Loucy (cell line): ENCODE measurements at regions not wholly inside any gene's neighbourhood (a gene's known extent, or its start where the extent isn't known, plus 50 kb on each side); places are given as distances from the start of the nearest gene placed in this dataset.
A peak's percentile ranks its signal among the peaks of the same experiment; 100 is the strongest.

Source experiments
- H2AFZ ChIP-seq: fragments of 200-600 bp; sonication (generic); 2 replicates; pipeline ENCODE4 v1.6.0; 2016; ENCODE audit warnings: antibody characterized with exemption, mild to moderate bottlenecking, low read length, moderate library complexity
- H3F3A ChIP-seq: fragments of 200-600 bp; 2 replicates; pipeline ENCODE4 v1.6.0; 2016; ENCODE audit warnings: antibody characterized with exemption, low read depth, mild to moderate bottlenecking
- H3K27me3 ChIP-seq: fragments of 200-600 bp; sonication (generic); 2 replicates; pipeline ENCODE4 v1.6.1; 2014; ENCODE audit warnings: low read length, mild to moderate bottlenecking; ENCODE audit not compliant: insufficient read depth, poor library complexity, severe bottlenecking
- H3K36me3 ChIP-seq: fragments of 200-600 bp; sonication (generic); 2 replicates; pipeline ENCODE4 v1.6.1; 2016; ENCODE audit warnings: low read length; ENCODE audit not compliant: insufficient read depth
- H3K4me1 ChIP-seq: fragments of 200-600 bp; sonication (generic); 2 replicates; pipeline ENCODE4 v1.5.1; 2014; ENCODE audit warnings: low read length, mild to moderate bottlenecking; ENCODE audit not compliant: insufficient read depth, poor library complexity, severe bottlenecking
- H3K4me2 ChIP-seq: fragments of 200-600 bp; sonication (generic); 2 replicates; pipeline ENCODE4 v1.6.0; 2014; ENCODE audit warnings: antibody characterized with exemption, low read length, low read depth, mild to moderate bottlenecking; ENCODE audit not compliant: poor library complexity, severe bottlenecking
- H3K4me3 ChIP-seq: fragments of 200-600 bp; sonication (generic); 2 replicates; pipeline ENCODE4 v1.5.1; 2014; ENCODE audit warnings: low read length, mild to moderate bottlenecking, mixed read lengths; ENCODE audit not compliant: poor library complexity, severe bottlenecking
- H3K79me2 ChIP-seq: fragments of 200-600 bp; sonication (generic); 2 replicates; pipeline ENCODE4 v1.6.1; 2014; ENCODE audit warnings: low read length; ENCODE audit not compliant: insufficient read depth
- H3K9ac ChIP-seq: fragments of 200-600 bp; sonication (generic); 2 replicates; pipeline ENCODE4 v1.6.0; 2014; ENCODE audit warnings: mild to moderate bottlenecking, low read depth, low read length, moderate library complexity; ENCODE audit not compliant: poor library complexity, severe bottlenecking
- H3K9me2 ChIP-seq: fragments of 200-600 bp; sonication (generic); replicated peaks from 2 replicates; pipeline ENCODE4 v1.6.1; 2016; ENCODE audit warnings: low read depth, low read length, mixed read lengths
- H3K9me3 ChIP-seq: fragments of 200-600 bp; sonication (generic); 2 replicates; pipeline ENCODE4 v1.6.1; 2014; ENCODE audit warnings: mild to moderate bottlenecking, antibody characterized with exemption, low read length, low read depth; ENCODE audit not compliant: insufficient read depth
- H4K20me1 ChIP-seq: fragments of 200-600 bp; sonication (generic); 2 replicates; pipeline ENCODE4 v1.6.0; 2014; ENCODE audit warnings: antibody characterized with exemption, low read length, mild to moderate bottlenecking; ENCODE audit not compliant: insufficient read depth, poor library complexity, severe bottlenecking
- CTCF ChIP-seq: fragments of 200-600 bp; sonication (generic); conservative IDR thresholded peaks from 2 replicates; pipeline ENCODE4 v1.5.1; 2014; ENCODE audit warnings: mild to moderate bottlenecking, antibody characterized with exemption, low read length
- EZH2phosphoT487 ChIP-seq: fragments of 200-600 bp; IDR thresholded peaks from 2 replicates; pipeline ENCODE4 v1.6.1; 2018; ENCODE audit warnings: antibody characterized with exemption, mild to moderate bottlenecking, moderate library complexity, borderline replicate concordance

DNA sequence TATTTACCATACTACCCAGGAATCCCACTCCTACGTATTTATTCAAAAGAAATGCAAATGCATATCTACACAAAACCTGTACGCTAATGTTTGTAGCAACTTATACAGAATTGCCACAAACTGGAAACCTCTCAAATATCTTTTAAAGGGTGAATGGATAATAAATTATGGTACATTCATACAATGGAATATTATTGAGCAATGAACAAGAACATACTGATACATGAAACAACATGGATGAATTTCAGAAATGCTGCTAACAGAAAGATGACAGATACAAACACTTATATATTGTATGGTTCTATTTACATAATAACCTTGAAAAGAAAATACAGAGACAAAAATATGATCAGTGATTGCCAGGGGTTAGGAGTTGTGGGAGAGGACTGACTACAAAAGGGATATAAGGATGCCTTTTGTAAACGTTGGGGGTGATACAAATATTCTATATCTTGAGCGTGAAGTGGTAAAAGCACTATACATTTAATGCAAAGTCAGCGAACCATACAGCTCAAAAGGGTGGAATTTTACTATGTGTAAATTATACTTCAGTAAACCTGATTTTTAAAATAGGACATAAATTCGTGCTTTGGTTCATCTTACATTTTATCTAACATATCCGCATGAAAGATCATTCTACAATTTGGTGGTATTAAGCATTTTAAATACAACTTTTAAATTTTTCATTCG, 55.0 kb upstream of the FOXB1 start:
- H3K9me2 ChIP-seq, result no peaks in the 10 kb centered on the region
- no peaks in the 10 kb centered on the region for H3K9me3 ChIP-seq
- H3K4me3 ChIP-seq, result no peak overlapping the region
- peak overlapping the region; percentile 34 for H3K4me2 ChIP-seq
- H3K9ac ChIP-seq, result no peak overlapping the region
- no peak for TF ChIP-seq EZH2phosphoT487
- no peak for TF ChIP-seq CTCF
- no peaks in the 10 kb centered on the region for H3F3A ChIP-seq
- no peaks in the 10 kb centered on the region for H3K27me3 ChIP-seq
- H3K79me2 ChIP-seq, result no peaks in the 10 kb centered on the region
- no peaks in the 10 kb centered on the region for H4K20me1 ChIP-seq
- H3K4me1 ChIP-seq, result peaks cover 19% of the 10 kb centered on the region
- no peaks in the 10 kb centered on the region for H3K36me3 ChIP-seq
- H2AFZ ChIP-seq, result no peak overlapping the region

DNA sequence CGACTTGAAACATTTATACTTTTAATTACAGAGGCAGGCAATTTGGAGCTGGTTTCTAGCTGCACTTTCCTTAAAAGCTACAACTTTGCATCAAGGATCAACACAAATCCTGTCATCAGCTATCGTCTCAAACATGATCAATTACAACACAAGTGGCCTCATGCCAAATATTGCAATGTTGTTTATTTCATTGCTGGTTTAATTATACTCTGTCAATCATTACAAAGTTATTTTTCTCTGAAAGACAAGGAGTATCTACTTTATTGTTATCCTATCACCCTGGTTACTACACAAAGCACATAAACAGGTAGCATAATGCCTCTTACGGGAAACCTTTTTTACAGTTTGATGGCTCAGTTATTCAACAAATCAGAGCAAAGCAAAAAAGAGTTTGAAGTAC, 58.0 kb upstream of the FOXB1 start:
- H3K4me3 ChIP-seq, result no peak overlapping the region
- TF ChIP-seq EZH2phosphoT487, result no peak
- TF ChIP-seq CTCF, result no peak
- no peaks in the 10 kb centered on the region for H3K27me3 ChIP-seq
- peaks cover 19% of the 10 kb centered on the region for H3K4me1 ChIP-seq
- no peaks in the 10 kb centered on the region for H3K36me3 ChIP-seq
- no peaks in the 10 kb centered on the region for H4K20me1 ChIP-seq
- no peaks in the 10 kb centered on the region for H3K9me2 ChIP-seq
- no peak overlapping the region for H3K4me2 ChIP-seq
- no peaks in the 10 kb centered on the region for H3F3A ChIP-seq
- no peaks in the 10 kb centered on the region for H3K9me3 ChIP-seq
- no peak overlapping the region for H2AFZ ChIP-seq
- no peaks in the 10 kb centered on the region for H3K79me2 ChIP-seq
- no peak overlapping the region for H3K9ac ChIP-seq

- no peaks in the 10 kb centered on the region for H3K79me2 ChIP-seq
- H3K4me3 ChIP-seq, result no peak overlapping the region
- TF ChIP-seq EZH2phosphoT487, result no peak
- no peaks in the 10 kb centered on the region for H3K36me3 ChIP-seq
- no peak overlapping the region for H3K9ac ChIP-seq
- H3K9me3 ChIP-seq, result no peaks in the 10 kb centered on the region
- no peak overlapping the region for H2AFZ ChIP-seq
- no peak overlapping the region for H3K4me2 ChIP-seq
- peaks cover 12% of the 10 kb centered on the region for H3K4me1 ChIP-seq
- no peaks in the 10 kb centered on the region for H4K20me1 ChIP-seq
- no peaks in the 10 kb centered on the region for H3K27me3 ChIP-seq
- no peaks in the 10 kb centered on the region for H3F3A ChIP-seq
- no peaks in the 10 kb centered on the region for H3K9me2 ChIP-seq
Observed at GRCh38 chr15:59945036-59945435, 59.1 kb upstream of the FOXB1 start.

DNA sequence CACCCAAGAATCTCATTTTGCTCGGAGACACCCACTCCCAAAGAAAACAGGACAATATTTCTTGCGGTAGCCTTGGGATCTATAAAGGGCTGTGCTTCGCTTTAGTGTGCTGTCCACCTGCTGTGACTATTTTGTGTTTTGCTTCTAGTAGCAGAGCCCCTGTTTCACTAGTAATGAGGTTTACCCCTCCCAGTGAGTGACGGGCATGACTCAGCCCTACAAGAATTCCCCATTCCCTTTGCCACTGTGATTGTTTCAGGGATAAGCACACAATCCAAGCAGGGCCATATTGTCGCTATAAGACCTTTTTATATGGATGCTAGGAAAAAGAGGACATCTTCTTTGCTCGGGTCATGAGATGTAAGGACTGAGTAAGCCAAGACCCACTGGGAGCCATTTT, 62.5 kb upstream of the FOXB1 start:
- Histone ChIP-seq H3K4me2 (no peak overlapping the region), H4K20me1 (no peaks in the 10 kb centered on the region), H3K4me3 (no peak overlapping the region), H3K9me3 (no peaks in the 10 kb centered on the region), H2AFZ (no peak overlapping the region), H3K36me3 (no peaks in the 10 kb centered on the region), H3K9ac (no peak overlapping the region), H3K27me3 (no peaks in the 10 kb centered on the region), H3K79me2 (no peaks in the 10 kb centered on the region), H3K4me1 (peaks cover 22% of the 10 kb centered on the region), H3F3A (no peaks in the 10 kb centered on the region), H3K9me2 (no peaks in the 10 kb centered on the region)
- no peak for TF ChIP-seq CTCF
